Panc1 (cell line): ENCODE measurements at regions not wholly inside any gene's neighbourhood (a gene's known extent, or its start where the extent isn't known, plus 50 kb on each side); places are given as distances from the start of the nearest gene placed in this dataset.

Experiments used
- ATAC-seq: fragments of 200-7000 bp; cut with Tn5 transposase; 2 replicates; pipeline ENCODE4 v1.9.1; 2020; ENCODE audit warnings: mild to moderate bottlenecking, moderate library complexity
- BruUV-seq: library from RNA; stranded (reverse); fragments of 400-500 nt; replicated peaks from 2 replicates; lab custom pipeline; 2021; lab: Mats Ljungman, UMichigan
- CTCF ChIA-PET: fragments of 300-600 bp; sonication (Branson Sonifier 250); formaldehyde crosslinking; loops from one replicate; lab custom pipeline; 2022; ENCODE audit warnings: antibody characterized with exemption; lab: Charles Lee
- POLR2A ChIA-PET: fragments of 300-600 bp; sonication (Branson Sonifier 250); formaldehyde crosslinking; loops from one replicate; lab custom pipeline; 2022; ENCODE audit warnings: antibody characterized with exemption; lab: Charles Lee
- DNase-seq: peaks from one replicate; pipeline ENCODE4 v3.0.0-alpha.2; 2010; ENCODE audit warnings: low read depth, low spot score
- H3K27ac ChIP-seq: 2 replicates; pipeline ENCODE4 v1.5.1; 2011; ENCODE audit warnings: mild to moderate bottlenecking, low read length, inconsistent platforms
- H3K27me3 ChIP-seq: fragments of 200-500 bp; sonication (Bioruptor generic); 2 replicates; pipeline ENCODE4 v1.6.0; 2014; ENCODE audit warnings: low read length, inconsistent platforms; ENCODE audit not compliant: control insufficient read depth, insufficient read depth
- H3K36me3 ChIP-seq: fragments of 200-500 bp; sonication (Bioruptor generic); 2 replicates; pipeline ENCODE4 v1.5.1; 2014; ENCODE audit warnings: inconsistent platforms, mild to moderate bottlenecking, low read length, moderate library complexity; ENCODE audit not compliant: control insufficient read depth, insufficient read depth
- H3K4me1 ChIP-seq: 2 replicates; pipeline ENCODE4 v1.5.1; 2011; ENCODE audit warnings: inconsistent platforms, mild to moderate bottlenecking, low read length, moderate library complexity; ENCODE audit not compliant: control insufficient read depth, insufficient read depth
- H3K4me3 ChIP-seq, 2 experiments: 2 replicates each; pipeline ENCODE4 v1.5.1; 2011 to 2012; ENCODE audit warnings: low read depth in 2 of 2, low read length in 2 of 2, mild to moderate bottlenecking in 2 of 2, inconsistent platforms in 1 of 2, moderate library complexity in 1 of 2
- H3K9me3 ChIP-seq: fragments of 200-500 bp; sonication (Bioruptor generic); 2 replicates; pipeline ENCODE4 v1.5.1; 2014; ENCODE audit warnings: low read depth, mild to moderate bottlenecking, inconsistent platforms, low read length, moderate library complexity; ENCODE audit not compliant: control insufficient read depth, insufficient read depth
- CTCF ChIP-seq: fragments of 450-650 bp; IDR thresholded peaks from 2 replicates; pipeline ENCODE4 v1.5.1; 2017; ENCODE audit warnings: mild to moderate bottlenecking
- POLR2AphosphoS5 ChIP-seq: IDR thresholded peaks from 2 replicates; pipeline ENCODE4 v1.6.1; 2012; ENCODE audit warnings: mild to moderate bottlenecking, low read depth, low read length, moderate library complexity
- REST ChIP-seq, 2 experiments: IDR thresholded peaks; 2 replicates each; pipeline ENCODE4 v1.6.1; 2011 to 2012; ENCODE audit warnings: low read depth in 2 of 2, control low read depth in 1 of 2, low read length in 1 of 2, mild to moderate bottlenecking in 1 of 2, moderate library complexity in 1 of 2; ENCODE audit not compliant: insufficient read depth in 1 of 2
- SIN3A ChIP-seq: IDR thresholded peaks from 2 replicates; pipeline ENCODE4 v1.6.1; 2012; ENCODE audit warnings: low read depth, mild to moderate bottlenecking, low read length, moderate library complexity, borderline replicate concordance; ENCODE audit not compliant: insufficient read depth
- TCF7L2 ChIP-seq: IDR thresholded peaks from 2 replicates; pipeline ENCODE4 v1.6.1; 2011; ENCODE audit warnings: mild to moderate bottlenecking, low read depth, low read length, inconsistent platforms
- in situ Hi-C: cut with HindIII; loops from 2 replicates; pipeline ENCODE4 v1.10.0; 2016; ENCODE audit warnings: low sequenced_read_pairs, low pct_unique_long_range_greater_than_20kb
- intact Hi-C: fragments of 100-400 bp; cut with micrococcal nuclease; formaldehyde crosslinking; loops from one replicate; pipeline ENCODE4 v1.10.0; 2022; ENCODE audit not compliant: unreplicated experiment

DNA sequence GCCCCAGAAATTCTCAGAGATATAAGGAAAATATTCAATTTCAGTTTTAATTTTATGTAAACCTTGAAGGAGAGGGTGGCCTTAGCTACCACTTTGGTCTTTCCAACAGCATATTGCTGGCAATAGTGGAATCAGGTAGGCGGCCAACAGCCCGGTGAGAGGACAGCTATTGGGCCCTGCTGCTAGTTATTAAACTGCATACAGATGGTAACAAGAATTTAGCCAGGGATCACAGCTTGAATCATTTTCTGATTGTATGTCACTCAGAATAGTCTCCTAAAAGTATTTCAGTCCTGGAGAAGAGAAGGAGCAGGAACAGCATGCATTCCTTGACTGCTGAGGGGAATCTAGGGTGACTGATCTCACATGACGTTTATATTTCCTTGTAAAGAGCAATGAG lies 261.4 kb upstream of the SMIM30 start:
- Histone ChIP-seq H3K36me3 (no peaks in the 10 kb centered on the region), H3K4me1 (no peaks in the 10 kb centered on the region), H3K27ac (no peak overlapping the region), H3K4me3 (no peak overlapping the region), H3K9me3 (no peaks in the 10 kb centered on the region), H3K27me3 (no peaks in the 10 kb centered on the region)
- POLR2A ChIA-PET: no interaction called here
- DNase-seq (no peak), ATAC-seq (no peak)
- CTCF ChIA-PET: no interaction called here
- TF ChIP-seq POLR2AphosphoS5 (no peak), SIN3A (no peak), REST (IDR thresholded peaks at IDR 0.05; ENCODE audit: insufficient read depth in 1 of 2, low read depth in 2 of 2, low read length in 1 of 2) (no peak), TCF7L2 (no peak), CTCF (no peak)
- in situ Hi-C loops: no loop called here
- intact Hi-C loops: no loop called here
- BruUV-seq: no TSS peak

DNA sequence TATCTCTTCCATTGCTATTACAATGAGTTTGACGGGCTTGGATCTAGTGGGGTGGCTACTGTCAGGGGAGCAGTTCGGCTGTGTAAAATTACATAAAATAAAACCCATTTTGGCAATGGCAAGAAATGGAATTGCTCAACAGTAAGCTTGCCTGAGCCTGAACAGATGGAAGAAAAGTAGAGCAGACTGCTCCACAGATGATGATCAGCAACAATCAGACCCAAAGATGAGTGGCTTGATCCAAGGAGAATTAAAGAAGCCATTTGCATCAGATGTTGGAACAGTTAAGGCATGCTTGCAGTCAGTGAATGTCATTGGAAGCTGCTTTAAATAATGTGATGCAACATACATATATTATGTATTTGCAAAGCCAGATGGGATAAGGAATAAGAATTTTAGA lies 256.6 kb upstream of the SMIM30 start:
- ATAC-seq (no peak), DNase-seq (no peak)
- no TSS peak for BruUV-seq
- TF ChIP-seq CTCF (no peak), REST (IDR thresholded peaks at IDR 0.05; ENCODE audit: insufficient read depth in 1 of 2, low read depth in 2 of 2, low read length in 1 of 2) (no peak), SIN3A (no peak), POLR2AphosphoS5 (no peak), TCF7L2 (no peak)
- in situ Hi-C loops (no loop called here), intact Hi-C loops (no loop called here)
- Histone ChIP-seq H3K9me3 (no peaks in the 10 kb centered on the region), H3K27me3 (no peaks in the 10 kb centered on the region), H3K4me1 (no peaks in the 10 kb centered on the region), H3K4me3 (no peak overlapping the region), H3K36me3 (no peaks in the 10 kb centered on the region), H3K27ac (no peak overlapping the region)
- CTCF ChIA-PET: no interaction called here
- POLR2A ChIA-PET: no interaction called here
